ENCODE measurements at regions not wholly inside any gene's neighbourhood (a gene's known extent, or its start where the extent isn't known, plus 50 kb on each side); places are given as distances from the start of the nearest gene placed in this dataset.
A peak's percentile ranks its signal among the peaks of the same experiment; 100 is the strongest.

GRCh38 chr7:84879570-84880325, 307.1 kb downstream of the SEMA3D start:
- Histone ChIP-seq H3K4me2 (ENCODE audit: unreplicated experiment) (no peak overlapping the region), H3K27me3 (replicated peaks; ENCODE audit: insufficient read depth) (no peaks in the 10 kb centered on the region), H3F3A (ENCODE audit: insufficient read depth) (no peaks in the 10 kb centered on the region), H3K27ac (no peak overlapping the region), H3K4me3 (no peak overlapping the region), H3K79me2 (ENCODE audit: insufficient read depth) (no peaks in the 10 kb centered on the region), H3K36me3 (ENCODE audit: low read depth) (no peaks in the 10 kb centered on the region), H3K9ac (no peak overlapping the region), H3K9me2 (ENCODE audit: insufficient read depth) (no peaks in the 10 kb centered on the region), H2AFZ (0 out of 2 replicates have a peak overlapping the region, but pooled peaks have one; percentile 1), H4K20me1 (ENCODE audit: insufficient read depth) (no peaks in the 10 kb centered on the region), H3K4me1 (ENCODE audit: insufficient read depth) (no peaks in the 10 kb centered on the region), H3K9me3 (ENCODE audit: low read depth) (no peaks in the 10 kb centered on the region)
- in situ Hi-C loops (cut with MboI) = no loop called here
- TF ChIP-seq EZH2 (IDR thresholded peaks at IDR 0.05; ENCODE audit: insufficient read depth, poor library complexity, severe bottlenecking) (no peak), EZH2phosphoT487 (IDR thresholded peaks at IDR 0.05; ENCODE audit: insufficient read depth, low read depth) (no peak)
- DNase-seq = no peak
- 24 to 32% methylated on average over 3 of the region's 3 CpGs for WGBS, 2 experiments (ENCODE audit: low coverage in 1 of 2, low lambda C conversion rate in 2 of 2, missing lambda C conversion rate in 2 of 2)

- no peak overlapping the region for H2AFZ ChIP-seq
- no peaks in the 10 kb centered on the region for H3K9me3 ChIP-seq (ENCODE audit: low read depth)
- no peak overlapping the region for H3K4me2 ChIP-seq (ENCODE audit: unreplicated experiment)
- no peak overlapping the region for H3K9ac ChIP-seq
- H3K27ac ChIP-seq = no peak overlapping the region
- no peaks in the 10 kb centered on the region for H3K36me3 ChIP-seq (ENCODE audit: low read depth)
- DNase-seq = no peak
- in situ Hi-C loops (cut with MboI) = no loop called here
- H3F3A ChIP-seq (ENCODE audit: insufficient read depth) = no peaks in the 10 kb centered on the region
- no peak overlapping the region for H3K4me3 ChIP-seq
- 92 to 97% methylated on average over 1 of the region's 1 CpG for WGBS, 2 experiments (ENCODE audit: low coverage in 1 of 2, low lambda C conversion rate in 2 of 2, missing lambda C conversion rate in 2 of 2)
- H3K27me3 ChIP-seq (replicated peaks; ENCODE audit: insufficient read depth) = no peaks in the 10 kb centered on the region
- no peaks in the 10 kb centered on the region for H3K9me2 ChIP-seq (ENCODE audit: insufficient read depth)
- no peak for TF ChIP-seq EZH2phosphoT487 (IDR thresholded peaks at IDR 0.05; ENCODE audit: insufficient read depth, low read depth)
- no peak for TF ChIP-seq EZH2 (IDR thresholded peaks at IDR 0.05; ENCODE audit: insufficient read depth, poor library complexity, severe bottlenecking)
- no peaks in the 10 kb centered on the region for H3K79me2 ChIP-seq (ENCODE audit: insufficient read depth)
- H4K20me1 ChIP-seq (ENCODE audit: insufficient read depth) = no peaks in the 10 kb centered on the region
- no peaks in the 10 kb centered on the region for H3K4me1 ChIP-seq (ENCODE audit: insufficient read depth)
Observed at GRCh38 chr7:84877943-84878570, 308.8 kb downstream of the SEMA3D start.

GRCh38 chr7:84876061-84876821, 310.6 kb downstream of the SEMA3D start:
- TF ChIP-seq EZH2 (IDR thresholded peaks at IDR 0.05; ENCODE audit: insufficient read depth, poor library complexity, severe bottlenecking) (no peak), EZH2phosphoT487 (IDR thresholded peaks at IDR 0.05; ENCODE audit: insufficient read depth, low read depth) (no peak)
- H3K9ac ChIP-seq = no peak overlapping the region
- H3K27ac ChIP-seq = no peak overlapping the region
- no peaks in the 10 kb centered on the region for H3F3A ChIP-seq (ENCODE audit: insufficient read depth)
- H3K4me3 ChIP-seq = no peak overlapping the region
- no peaks in the 10 kb centered on the region for H3K36me3 ChIP-seq (ENCODE audit: low read depth)
- no peaks in the 10 kb centered on the region for H3K9me3 ChIP-seq (ENCODE audit: low read depth)
- no peak for DNase-seq
- H3K4me1 ChIP-seq (ENCODE audit: insufficient read depth) = no peaks in the 10 kb centered on the region
- no peaks in the 10 kb centered on the region for H3K79me2 ChIP-seq (ENCODE audit: insufficient read depth)
- in situ Hi-C loops (cut with MboI) = no loop called here
- no peaks in the 10 kb centered on the region for H3K9me2 ChIP-seq (ENCODE audit: insufficient read depth)
- no peak overlapping the region for H2AFZ ChIP-seq
- H3K27me3 ChIP-seq (replicated peaks; ENCODE audit: insufficient read depth) = no peaks in the 10 kb centered on the region
- WGBS, 2 experiments (ENCODE audit: low coverage in 1 of 2, low lambda C conversion rate in 2 of 2, missing lambda C conversion rate in 2 of 2) = 91 to 92% methylated on average over 15 to 16 of the region's 16 CpGs
- no peaks in the 10 kb centered on the region for H4K20me1 ChIP-seq (ENCODE audit: insufficient read depth)
- H3K4me2 ChIP-seq (ENCODE audit: unreplicated experiment) = no peak overlapping the region

DNA sequence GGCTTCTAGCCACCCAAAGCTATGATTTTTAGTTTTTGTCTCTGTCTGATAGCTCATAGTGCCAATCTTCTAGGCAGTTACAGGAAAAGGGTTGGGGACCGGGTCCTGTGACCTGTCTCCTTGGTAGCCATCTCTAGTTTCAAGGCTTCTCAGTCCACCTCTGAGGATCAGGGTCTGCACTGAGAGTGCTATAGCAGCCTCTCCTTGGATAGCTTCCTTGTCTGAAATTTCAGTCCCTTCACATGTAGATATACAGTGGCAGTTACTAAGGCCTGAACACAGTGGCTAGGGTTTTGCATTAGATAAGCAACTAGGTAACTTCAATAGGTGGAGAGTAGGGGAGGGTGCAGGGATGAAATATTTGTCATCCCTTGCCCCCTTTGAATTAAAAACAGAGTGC, 321.3 kb downstream of the SEMA3D start:
- H4K20me1 ChIP-seq (ENCODE audit: insufficient read depth) = no peaks in the 10 kb centered on the region
- no peaks in the 10 kb centered on the region for H3K36me3 ChIP-seq (ENCODE audit: low read depth)
- TF ChIP-seq EZH2phosphoT487 (IDR thresholded peaks at IDR 0.05; ENCODE audit: insufficient read depth, low read depth) = no peak
- TF ChIP-seq EZH2 (IDR thresholded peaks at IDR 0.05; ENCODE audit: insufficient read depth, poor library complexity, severe bottlenecking) = no peak
- no peaks in the 10 kb centered on the region for H3K79me2 ChIP-seq (ENCODE audit: insufficient read depth)
- no peak overlapping the region for H3K4me3 ChIP-seq
- in situ Hi-C loops (cut with MboI) = no loop called here
- no peak overlapping the region for H3K4me2 ChIP-seq (ENCODE audit: unreplicated experiment)
- H3K9me2 ChIP-seq (ENCODE audit: insufficient read depth) = no peaks in the 10 kb centered on the region
- no peak overlapping the region for H2AFZ ChIP-seq
- H3K27me3 ChIP-seq (replicated peaks; ENCODE audit: insufficient read depth) = no peaks in the 10 kb centered on the region
- no peak for DNase-seq
- no peak overlapping the region for H3K27ac ChIP-seq
- 96 to 100% methylated on average over 1 of the region's 1 CpG for WGBS, 2 experiments (ENCODE audit: low coverage in 1 of 2, low lambda C conversion rate in 2 of 2, missing lambda C conversion rate in 2 of 2)
- H3K9me3 ChIP-seq (ENCODE audit: low read depth) = no peaks in the 10 kb centered on the region
- no peaks in the 10 kb centered on the region for H3K4me1 ChIP-seq (ENCODE audit: insufficient read depth)
- H3K9ac ChIP-seq = no peak overlapping the region
- H3F3A ChIP-seq (ENCODE audit: insufficient read depth) = no peaks in the 10 kb centered on the region

All from GM23248 (cell line).